H1 (cell line): ENCODE measurements at regions not wholly inside any gene's neighbourhood (a gene's known extent, or its start where the extent isn't known, plus 50 kb on each side); places are given as distances from the start of the nearest gene placed in this dataset.
A peak's percentile ranks its signal among the peaks of the same experiment; 100 is the strongest.

Source experiments
- BACH1 ChIP-seq: IDR thresholded peaks from 2 replicates; pipeline ENCODE4 v1.6.1; 2012; ENCODE audit warnings: low read length, improper control_type of control experiment
- BCL11A ChIP-seq, 2 experiments: IDR thresholded peaks; one replicate each; pipeline ENCODE4 v1.6.1; 2011; ENCODE audit warnings: low read depth in 2 of 2, low read length in 2 of 2, mild to moderate bottlenecking in 2 of 2
- BRCA1 ChIP-seq: IDR thresholded peaks from 2 replicates; pipeline ENCODE4 v1.6.1; 2012; ENCODE audit warnings: low read depth, low read length, improper control_type of control experiment
- CTCF ChIP-seq, 3 experiments: IDR thresholded peaks; 1 replicate in 2 of 3; 2 replicates in 1 of 3; pipeline versions ENCODE4 v1.5.1 to v1.6.1; 2011; ENCODE audit warnings: low read length in 3 of 3, mild to moderate bottlenecking in 3 of 3, inconsistent platforms in 2 of 3, low read depth in 1 of 3, moderate library complexity in 1 of 3; ENCODE audit not compliant: insufficient read depth in 1 of 3; ENCODE audit errors: control extremely low read depth in 1 of 3
- EP300 ChIP-seq, 2 experiments: IDR thresholded peaks; 1 replicate in 1 of 2; 2 replicates in 1 of 2; pipeline ENCODE4 v1.6.1; 2011 to 2012; ENCODE audit warnings: low read depth in 2 of 2, low read length in 2 of 2, mild to moderate bottlenecking in 2 of 2, borderline replicate concordance in 1 of 2, inconsistent platforms in 1 of 2, moderate library complexity in 1 of 2
- EZH2 ChIP-seq: fragments of 200-600 bp; sonication (generic); IDR thresholded peaks from 2 replicates; pipeline ENCODE4 v1.7.1; 2012; ENCODE audit warnings: low read depth, mild to moderate bottlenecking, moderate library complexity, low read length, inconsistent platforms; ENCODE audit not compliant: severe bottlenecking
- GABPA ChIP-seq: IDR thresholded peaks from 2 replicates; pipeline ENCODE4 v1.6.1; 2011; ENCODE audit warnings: mild to moderate bottlenecking, low read length, moderate library complexity, borderline replicate concordance; ENCODE audit not compliant: insufficient read depth
- JUN ChIP-seq: IDR thresholded peaks from 2 replicates; pipeline ENCODE4 v1.6.1; 2011; ENCODE audit warnings: low read depth, mild to moderate bottlenecking, improper control_type of control experiment, low read length
- JUND ChIP-seq: IDR thresholded peaks from 2 replicates; pipeline ENCODE4 v1.6.1; 2011; ENCODE audit warnings: mild to moderate bottlenecking, improper control_type of control experiment, low read length
- KDM1A ChIP-seq: fragments of 200-600, 300-600 bp; sonication (generic); IDR thresholded peaks from 2 replicates; pipeline ENCODE4 v1.7.1; 2016; ENCODE audit warnings: mild to moderate bottlenecking, low read length, borderline replicate concordance
- KDM4A ChIP-seq: IDR thresholded peaks from one replicate; pipeline ENCODE4 v1.7.1; 2012; ENCODE audit warnings: low read depth, mild to moderate bottlenecking, moderate library complexity, low read length, inconsistent platforms; ENCODE audit not compliant: severe bottlenecking
- MAX ChIP-seq: IDR thresholded peaks from 2 replicates; pipeline ENCODE4 v1.6.1; 2012; ENCODE audit warnings: inconsistent platforms
- POU5F1 ChIP-seq: IDR thresholded peaks from 2 replicates; pipeline ENCODE4 v1.6.1; 2011; ENCODE audit warnings: low read depth, mild to moderate bottlenecking, low read length, moderate library complexity
- SIRT6 ChIP-seq: IDR thresholded peaks from one replicate; pipeline ENCODE4 v1.7.1; 2012; ENCODE audit warnings: low read length, inconsistent platforms
- SIX5 ChIP-seq: IDR thresholded peaks from 2 replicates; pipeline ENCODE4 v1.6.1; 2011; ENCODE audit warnings: mild to moderate bottlenecking, low read depth, low read length
- SP2 ChIP-seq: IDR thresholded peaks from 2 replicates; pipeline ENCODE4 v1.6.1; 2012; ENCODE audit warnings: mild to moderate bottlenecking, low read length, inconsistent platforms
- SRF ChIP-seq: IDR thresholded peaks from 2 replicates; pipeline ENCODE4 v1.6.1; 2011; ENCODE audit warnings: mild to moderate bottlenecking, low read depth, low read length, moderate library complexity
- SUZ12 ChIP-seq: fragments of 200-600 bp; sonication (generic); IDR thresholded peaks from 2 replicates; pipeline ENCODE4 v1.6.1; 2012; ENCODE audit warnings: mild to moderate bottlenecking, inconsistent platforms, low read length, moderate library complexity, mixed read lengths
- TBP ChIP-seq: IDR thresholded peaks from 2 replicates; pipeline ENCODE4 v1.6.1; 2011; ENCODE audit warnings: low read depth, low read length, improper control_type of control experiment
- TEAD4 ChIP-seq: IDR thresholded peaks from 2 replicates; pipeline ENCODE4 v1.6.1; 2012; ENCODE audit warnings: low read depth, low read length, inconsistent platforms, mixed read lengths
- YY1 ChIP-seq: IDR thresholded peaks from 2 replicates; pipeline ENCODE4 v1.6.1; 2011; ENCODE audit warnings: low read depth, mild to moderate bottlenecking, low read length
- ZNF274 ChIP-seq: IDR thresholded peaks from 2 replicates; pipeline ENCODE4 v1.7.0; 2012; ENCODE audit warnings: low read length, borderline replicate concordance; ENCODE audit errors: extremely low read depth
- TF ChIP-seq, protein P1 (sequence below): IDR thresholded peaks from 2 replicates; pipeline ENCODE4 v1.6.1; 2012; ENCODE audit warnings: inconsistent platforms

DNA sequence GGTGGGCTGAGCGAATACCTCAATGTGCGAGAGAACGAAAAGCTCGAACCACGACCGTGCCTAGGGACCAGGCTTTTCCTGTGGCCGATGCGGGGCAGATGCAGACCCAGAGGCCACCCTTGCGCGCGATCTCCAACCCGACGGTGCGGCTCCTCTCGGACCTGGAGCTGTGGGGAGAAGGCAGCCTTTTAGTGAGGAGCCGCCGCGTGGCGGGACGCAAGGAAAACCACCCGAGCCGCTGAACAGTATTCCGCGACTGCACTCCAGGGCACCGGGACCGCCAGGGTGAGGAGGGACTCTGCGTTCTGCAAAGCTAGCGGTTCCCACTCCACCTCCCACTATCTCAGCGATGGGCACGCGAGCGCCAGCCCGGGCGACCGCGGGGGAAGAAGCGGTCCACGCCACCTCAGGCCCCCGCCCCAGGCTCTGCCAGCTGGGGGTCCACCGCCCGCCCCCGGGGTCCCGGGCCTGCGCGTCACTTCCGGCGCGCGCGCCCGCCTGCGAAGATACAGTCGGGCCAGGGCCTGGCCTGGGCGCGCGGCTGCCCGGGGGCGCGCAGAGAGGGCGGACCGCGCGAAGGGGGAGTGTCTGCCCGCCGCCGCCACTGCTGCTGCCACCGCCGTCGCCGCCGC, 66.5 kb upstream of the PRKACB start (continued):
- TF ChIP-seq JUN (no peak), EP300 (IDR thresholded peaks at IDR 0.05; ENCODE audit: borderline replicate concordance in 1 of 2, low read depth in 2 of 2, low read length in 2 of 2) (no peak), TBP (peak; percentile 17), YY1 (no peak), BRCA1 (no peak), GABPA (peak; percentile 46; the same call in 1 of the 2 replicates), CTCF (IDR thresholded peaks at IDR 0.05; ENCODE audit: control extremely low read depth in 1 of 3, insufficient read depth in 1 of 3, low read depth in 1 of 3, low read length in 3 of 3) (no peak), MAX (peak; percentile 45; the same call in 1 of the 2 replicates), JUND (0 out of 2 replicates have a peak, but pooled peaks have one; percentile 19), SIX5 (no peak), BCL11A (IDR thresholded peaks at IDR 0.05; ENCODE audit: low read depth in 2 of 2, low read length in 2 of 2) (no peak), SP2 (no peak), SIRT6 (no peak), EZH2 (no peak), SRF (no peak), POU5F1 (no peak), TEAD4 (no peak), KDM1A (no peak), BACH1 (no peak), SUZ12 (no peak), KDM4A (peak; percentile 97), ZNF274 (no peak)
- TF ChIP-seq, protein P1, sequence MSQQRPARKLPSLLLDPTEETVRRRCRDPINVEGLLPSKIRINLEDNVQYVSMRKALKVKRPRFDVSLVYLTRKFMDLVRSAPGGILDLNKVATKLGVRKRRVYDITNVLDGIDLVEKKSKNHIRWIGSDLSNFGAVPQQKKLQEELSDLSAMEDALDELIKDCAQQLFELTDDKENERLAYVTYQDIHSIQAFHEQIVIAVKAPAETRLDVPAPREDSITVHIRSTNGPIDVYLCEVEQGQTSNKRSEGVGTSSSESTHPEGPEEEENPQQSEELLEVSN = no peak
